Activated naive CD4-positive, alpha-beta T cell treated with anti-CD3 and anti-CD28 coated beads, Interleukin-2, amount 50 U/mL, for 24 hours (primary cell): ENCODE measurements at regions not wholly inside any gene's neighbourhood (a gene's known extent, or its start where the extent isn't known, plus 50 kb on each side); places are given as distances from the start of the nearest gene placed in this dataset.
"Not testable (repeated sequence)": the region's sequence is repeated elsewhere in the genome, so short reads cannot be mapped to it uniquely, and the experiment has no call there.

ENCODE experiments used
- H3K27ac Mint-ChIP-seq: one replicate; pipeline ENCODE4 v1.8.0; 2021; ENCODE audit warnings: mild to moderate bottlenecking, mixed read lengths
- H3K27me3 Mint-ChIP-seq: one replicate; pipeline ENCODE4 v1.8.0; 2021; ENCODE audit warnings: mixed read lengths
- H3K36me3 Mint-ChIP-seq: one replicate; pipeline ENCODE4 v1.8.0; 2021; ENCODE audit warnings: mixed read lengths
- H3K4me1 Mint-ChIP-seq: one replicate; pipeline ENCODE4 v1.8.0; 2021; ENCODE audit warnings: mixed read lengths
- H3K4me3 Mint-ChIP-seq: one replicate; pipeline ENCODE4 v1.8.0; 2021; ENCODE audit warnings: mild to moderate bottlenecking, mixed read lengths
- H3K9me3 Mint-ChIP-seq: one replicate; pipeline ENCODE4 v1.8.0; 2021; ENCODE audit warnings: mixed read lengths

GRCh38 chr5:62232218-62232617 is 73.8 kb upstream of the KIF2A start:
- H3K27ac Mint-ChIP-seq, H3K27me3 Mint-ChIP-seq, H3K4me3 Mint-ChIP-seq, H3K9me3 Mint-ChIP-seq, H3K4me1 Mint-ChIP-seq, H3K36me3 Mint-ChIP-seq: not testable (repeated sequence)

- not testable (repeated sequence) for H3K27me3 Mint-ChIP-seq, H3K4me1 Mint-ChIP-seq, H3K36me3 Mint-ChIP-seq, H3K4me3 Mint-ChIP-seq, H3K9me3 Mint-ChIP-seq, H3K27ac Mint-ChIP-seq
These were observed 72.6 kb upstream of the KIF2A start for GRCh38 chr5:62233083-62234046.

GRCh38 chr5:62236593-62236992 is 69.4 kb upstream of the KIF2A start:
- H3K36me3 Mint-ChIP-seq, H3K4me3 Mint-ChIP-seq, H3K9me3 Mint-ChIP-seq, H3K27me3 Mint-ChIP-seq, H3K27ac Mint-ChIP-seq: not testable (repeated sequence)
- H3K4me1 Mint-ChIP-seq, result peaks cover 17% of the 10 kb centered on the region

DNA sequence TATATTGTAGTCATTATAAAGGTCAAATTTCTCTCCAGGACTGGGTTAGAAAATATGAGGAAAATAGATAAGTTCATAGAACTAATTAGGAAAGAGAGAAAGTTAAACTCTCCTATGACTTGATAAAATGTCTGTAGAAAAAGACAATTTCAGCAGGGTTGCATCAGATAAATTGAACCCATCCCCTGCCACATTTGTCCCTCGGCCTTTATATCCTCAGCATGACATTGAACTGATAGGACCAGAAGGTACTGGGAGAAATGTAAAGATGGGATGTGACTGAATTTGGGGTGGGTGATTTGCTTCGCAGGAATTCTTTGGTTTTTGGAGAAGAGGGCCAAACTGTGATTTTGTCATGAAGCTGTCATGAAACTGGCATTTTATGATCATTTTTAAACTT is 68.1 kb upstream of the KIF2A start:
- H3K4me3 Mint-ChIP-seq, H3K36me3 Mint-ChIP-seq, H3K9me3 Mint-ChIP-seq, H3K27ac Mint-ChIP-seq, H3K27me3 Mint-ChIP-seq: not testable (repeated sequence)
- peaks cover 17% of the 10 kb centered on the region for H3K4me1 Mint-ChIP-seq

- H3K9me3 Mint-ChIP-seq, H3K36me3 Mint-ChIP-seq, H3K27ac Mint-ChIP-seq, H3K4me3 Mint-ChIP-seq, H3K27me3 Mint-ChIP-seq: not testable (repeated sequence)
- peaks cover 17% of the 10 kb centered on the region for H3K4me1 Mint-ChIP-seq
These were observed 67.4 kb upstream of the KIF2A start for GRCh38 chr5:62238584-62238983.

GRCh38 chr5:62240494-62240893 is 65.5 kb upstream of the KIF2A start:
- H3K27ac Mint-ChIP-seq, H3K36me3 Mint-ChIP-seq, H3K4me3 Mint-ChIP-seq, H3K9me3 Mint-ChIP-seq, H3K27me3 Mint-ChIP-seq: not testable (repeated sequence)
- peaks cover 17% of the 10 kb centered on the region for H3K4me1 Mint-ChIP-seq

DNA sequence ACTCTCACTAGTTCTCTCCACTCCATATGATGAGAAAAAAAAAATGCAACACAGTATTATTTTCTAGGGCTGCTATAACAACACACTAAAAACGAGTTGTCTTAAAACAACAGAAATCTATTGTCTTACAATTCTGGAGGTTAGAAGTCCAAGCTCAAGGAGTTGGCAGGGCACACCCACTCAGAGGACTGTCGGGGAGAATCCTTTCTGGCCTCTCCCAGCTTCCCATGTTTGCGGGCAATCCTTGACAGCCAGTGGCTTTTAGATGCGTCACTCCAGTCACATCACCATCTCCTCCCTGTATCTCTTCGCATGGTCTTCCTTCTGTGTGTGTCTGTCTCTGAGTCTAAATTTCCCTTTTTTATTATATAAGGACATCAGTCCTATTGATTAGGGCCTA is 64.0 kb upstream of the KIF2A start:
- not testable (repeated sequence) for H3K9me3 Mint-ChIP-seq, H3K4me3 Mint-ChIP-seq, H3K36me3 Mint-ChIP-seq, H3K27ac Mint-ChIP-seq, H3K27me3 Mint-ChIP-seq
- H3K4me1 Mint-ChIP-seq, result peaks cover 17% of the 10 kb centered on the region

GRCh38 chr5:62243046-62243445 is 63.0 kb upstream of the KIF2A start:
- not testable (repeated sequence) for H3K27me3 Mint-ChIP-seq, H3K9me3 Mint-ChIP-seq, H3K4me3 Mint-ChIP-seq, H3K27ac Mint-ChIP-seq, H3K36me3 Mint-ChIP-seq
- H3K4me1 Mint-ChIP-seq, result peaks cover 17% of the 10 kb centered on the region

- peak overlapping the region; percentile 30 for H3K27ac Mint-ChIP-seq
- not testable (repeated sequence) for H3K9me3 Mint-ChIP-seq, H3K36me3 Mint-ChIP-seq, H3K27me3 Mint-ChIP-seq, H3K4me3 Mint-ChIP-seq, H3K4me1 Mint-ChIP-seq
These were observed 57.8 kb upstream of the KIF2A start for GRCh38 chr5:62248192-62248591.

GRCh38 chr5:62250085-62250484 is 55.9 kb upstream of the KIF2A start:
- H3K27me3 Mint-ChIP-seq, H3K27ac Mint-ChIP-seq, H3K9me3 Mint-ChIP-seq, H3K36me3 Mint-ChIP-seq, H3K4me3 Mint-ChIP-seq: not testable (repeated sequence)
- peaks cover 27% of the 10 kb centered on the region for H3K4me1 Mint-ChIP-seq

DNA sequence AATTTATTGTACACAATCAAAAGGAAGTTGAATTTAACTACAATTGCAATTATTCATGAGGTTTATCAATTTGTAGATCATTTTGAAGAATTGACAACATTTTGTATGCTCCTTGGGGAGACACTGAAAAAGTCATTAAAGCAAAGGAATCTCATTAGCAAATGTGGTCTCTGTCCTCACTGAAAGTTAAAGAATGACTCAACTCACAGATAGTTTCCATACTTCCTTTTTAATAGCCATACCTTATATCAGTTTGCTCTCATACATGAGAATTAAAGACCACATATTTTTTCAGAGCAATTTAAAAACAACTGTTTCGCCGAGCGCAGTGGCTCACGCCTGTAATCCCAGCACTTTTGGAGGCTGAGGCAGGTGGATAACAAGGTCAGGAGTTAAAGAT is 55.1 kb upstream of the KIF2A start:
- not testable (repeated sequence) for H3K9me3 Mint-ChIP-seq, H3K4me3 Mint-ChIP-seq, H3K36me3 Mint-ChIP-seq, H3K27me3 Mint-ChIP-seq, H3K27ac Mint-ChIP-seq
- peaks cover 35% of the 10 kb centered on the region for H3K4me1 Mint-ChIP-seq

DNA sequence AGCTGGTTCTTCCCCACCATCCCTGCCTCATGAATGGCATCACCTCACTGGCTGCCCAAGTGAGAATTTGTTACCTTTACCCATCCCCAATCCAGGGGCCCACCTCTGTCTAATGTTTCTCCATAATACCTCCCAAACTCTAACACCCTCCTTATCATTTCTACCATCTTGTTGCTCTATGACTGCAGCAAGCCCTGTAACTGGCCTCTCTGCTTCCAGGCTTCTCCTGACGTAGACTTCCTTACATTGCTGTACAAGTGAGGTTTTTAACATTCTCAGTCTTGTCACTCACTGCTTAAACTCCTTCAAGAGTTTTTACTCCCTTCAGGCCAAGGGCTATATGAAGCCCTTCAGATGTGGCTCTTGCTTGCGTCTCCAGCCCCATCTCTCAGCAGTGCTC is 53.5 kb upstream of the KIF2A start:
- not testable (repeated sequence) for H3K9me3 Mint-ChIP-seq, H3K27me3 Mint-ChIP-seq, H3K4me3 Mint-ChIP-seq, H3K36me3 Mint-ChIP-seq
- H3K4me1 Mint-ChIP-seq, result peaks cover 47% of the 10 kb centered on the region
- H3K27ac Mint-ChIP-seq, result peak overlapping the region; percentile 26

GRCh38 chr5:62255551-62255950 is 50.5 kb upstream of the KIF2A start:
- H3K9me3 Mint-ChIP-seq, H3K27me3 Mint-ChIP-seq, H3K36me3 Mint-ChIP-seq, H3K4me3 Mint-ChIP-seq: not testable (repeated sequence)
- peak overlapping the region; percentile 43 for H3K27ac Mint-ChIP-seq
- peaks cover 73% of the 10 kb centered on the region for H3K4me1 Mint-ChIP-seq

- H3K4me1 Mint-ChIP-seq, result peaks cover 82% of the 10 kb centered on the region
- H3K9me3 Mint-ChIP-seq, result no peaks in the 10 kb centered on the region
These were observed 49.6 kb upstream of the KIF2A start for GRCh38 chr5:62256161-62257019.

More at GRCh38 chr5:62256161-62257019, 49.6 kb upstream of the KIF2A start:
- Mint-ChIP-seq H3K4me3 (peak overlapping the region; percentile 72), H3K27ac (peak overlapping the region; percentile 87), H3K27me3 (no peaks in the 10 kb centered on the region), H3K36me3 (peaks cover 2% of the 10 kb centered on the region)
